PC-9 (cell line): ENCODE measurements at regions not wholly inside any gene's neighbourhood (a gene's known extent, or its start where the extent isn't known, plus 50 kb on each side); places are given as distances from the start of the nearest gene placed in this dataset.

Experiments used
- BruUV-seq: library from RNA; stranded (reverse); fragments of 400-500 nt; replicated peaks from 2 replicates; lab custom pipeline; 2021; lab: Mats Ljungman, UMichigan
- CTCF ChIA-PET: fragments of 300-600 bp; sonication (Branson Sonifier 250); formaldehyde crosslinking; loops from one replicate; lab custom pipeline; 2022; ENCODE audit warnings: antibody characterized with exemption; lab: Charles Lee
- POLR2A ChIA-PET: fragments of 300-600 bp; sonication (Branson Sonifier 250); formaldehyde crosslinking; loops from one replicate; lab custom pipeline; 2022; ENCODE audit warnings: antibody characterized with exemption; ENCODE audit not compliant: unreplicated experiment; lab: Charles Lee
- DNase-seq, 2 experiments: peaks; one replicate each; pipeline versions ENCODE4 v3.0.0 to v3.0.0-alpha.2; 2015 to 2022; ENCODE audit warnings: mixed read lengths in 1 of 2
- H2AFZ ChIP-seq: fragments of 200-600 bp; sonication (generic); 2 replicates; pipeline ENCODE4 v1.8.1; 2017; ENCODE audit warnings: antibody characterized with exemption
- H3F3A ChIP-seq: fragments of 200-600 bp; sonication (generic); 2 replicates; pipeline ENCODE4 v1.8.1; 2017; ENCODE audit warnings: antibody characterized with exemption, mild to moderate bottlenecking, low read depth; ENCODE audit not compliant: insufficient read depth
- H3K27ac ChIP-seq: fragments of 200-600 bp; sonication (generic); 2 replicates; pipeline ENCODE4 v1.6.1; 2016; ENCODE audit warnings: mixed run types
- H3K27me3 ChIP-seq: fragments of 200-600 bp; sonication (generic); 2 replicates; pipeline ENCODE4 v1.6.1; 2016; ENCODE audit warnings: low read depth, mixed run types; ENCODE audit not compliant: insufficient read depth
- H3K36me3 ChIP-seq: fragments of 200-600 bp; sonication (generic); 2 replicates; pipeline ENCODE4 v1.6.1; 2016; ENCODE audit warnings: low read depth, mixed run types
- H3K4me1 ChIP-seq: fragments of 200-600 bp; sonication (generic); replicated peaks from 2 replicates; pipeline ENCODE4 v1.6.1; 2016; ENCODE audit warnings: mixed run types; ENCODE audit not compliant: insufficient read depth
- H3K4me2 ChIP-seq: fragments of 200-600 bp; sonication (generic); 2 replicates; pipeline ENCODE4 v1.6.1; 2017; ENCODE audit warnings: mixed run types
- H3K4me3 ChIP-seq: fragments of 200-600 bp; sonication (generic); 2 replicates; pipeline ENCODE4 v1.6.1; 2016; ENCODE audit warnings: mixed run types
- H3K79me2 ChIP-seq: fragments of 200-600 bp; sonication (generic); 2 replicates; pipeline ENCODE4 v1.6.1; 2017; ENCODE audit warnings: low read depth, mixed run types
- H3K9me2 ChIP-seq: fragments of 200-600 bp; sonication (generic); 2 replicates; pipeline ENCODE4 v1.8.1; 2017; ENCODE audit warnings: mild to moderate bottlenecking; ENCODE audit not compliant: insufficient read depth
- H3K9me3 ChIP-seq: fragments of 200-600 bp; sonication (generic); 2 replicates; pipeline ENCODE4 v1.8.1; 2016; ENCODE audit warnings: low read depth; ENCODE audit not compliant: insufficient read depth
- H4K20me1 ChIP-seq: fragments of 200-600 bp; sonication (generic); 2 replicates; pipeline ENCODE4 v1.8.1; 2017; ENCODE audit not compliant: insufficient read depth
- CTCF ChIP-seq: fragments of 200-600 bp; sonication (generic); conservative IDR thresholded peaks from 2 replicates; pipeline ENCODE4 v1.6.1; 2017; ENCODE audit warnings: mixed run types, antibody characterized with exemption, mild to moderate bottlenecking, moderate library complexity
- EZH2 ChIP-seq: fragments of 200-600 bp; sonication (generic); IDR thresholded peaks from 2 replicates; pipeline ENCODE4 v1.8.0; 2017; ENCODE audit warnings: antibody characterized with exemption, low read depth
- intact Hi-C: fragments of 100-400 bp; cut with micrococcal nuclease; formaldehyde crosslinking; loops from one replicate; pipeline ENCODE4 v1.10.0; 2022; ENCODE audit not compliant: unreplicated experiment

- Histone ChIP-seq H3K9me2 (no peaks in the 10 kb centered on the region), H3K36me3 (no peaks in the 10 kb centered on the region), H3K79me2 (no peaks in the 10 kb centered on the region), H3K4me3 (no peak overlapping the region), H3K4me1 (no peaks in the 10 kb centered on the region), H3K9me3 (no peaks in the 10 kb centered on the region), H3K27me3 (peaks cover 45% of the 10 kb centered on the region), H3K27ac (no peak overlapping the region), H3F3A (no peaks in the 10 kb centered on the region), H4K20me1 (no peaks in the 10 kb centered on the region), H2AFZ (no peak overlapping the region), H3K4me2 (no peak overlapping the region)
- TF ChIP-seq CTCF = no peak
- no peak for TF ChIP-seq EZH2
- DNase-seq = no peak
- CTCF ChIA-PET = no interaction called here
- POLR2A ChIA-PET = no interaction called here
- intact Hi-C loops = no loop called here
- no TSS peak for BruUV-seq
Measured at GRCh38 chr16:9241177-9241576, 149.7 kb downstream of the HAPSTR1 start.

- no peaks in the 10 kb centered on the region for H3K36me3 ChIP-seq
- H3K27me3 ChIP-seq = peaks cover 47% of the 10 kb centered on the region
- H3F3A ChIP-seq = no peaks in the 10 kb centered on the region
- H3K4me2 ChIP-seq = no peak overlapping the region
- ChIA-PET POLR2A (no interaction called here), CTCF (no interaction called here)
- H3K4me3 ChIP-seq = no peak overlapping the region
- no peaks in the 10 kb centered on the region for H3K4me1 ChIP-seq
- intact Hi-C loops = no loop called here
- no peak overlapping the region for H3K27ac ChIP-seq
- no peaks in the 10 kb centered on the region for H3K9me3 ChIP-seq
- no peaks in the 10 kb centered on the region for H3K79me2 ChIP-seq
- no peaks in the 10 kb centered on the region for H4K20me1 ChIP-seq
- H3K9me2 ChIP-seq = no peaks in the 10 kb centered on the region
- no peak for DNase-seq
- H2AFZ ChIP-seq = no peak overlapping the region
- BruUV-seq = no TSS peak
- no peak for TF ChIP-seq EZH2
- TF ChIP-seq CTCF = no peak
Measured at GRCh38 chr16:9248162-9248561, 156.7 kb downstream of the HAPSTR1 start.

- Histone ChIP-seq H3K27me3 (peaks cover 38% of the 10 kb centered on the region), H3K27ac (no peak overlapping the region), H3K4me3 (no peak overlapping the region), H3K4me2 (no peak overlapping the region), H3F3A (no peaks in the 10 kb centered on the region), H3K9me2 (no peaks in the 10 kb centered on the region), H3K79me2 (no peaks in the 10 kb centered on the region), H3K4me1 (no peaks in the 10 kb centered on the region), H3K9me3 (no peaks in the 10 kb centered on the region), H4K20me1 (no peaks in the 10 kb centered on the region), H3K36me3 (no peaks in the 10 kb centered on the region), H2AFZ (no peak overlapping the region)
- CTCF ChIA-PET = no interaction called here
- DNase-seq = no peak
- TF ChIP-seq EZH2 (no peak), CTCF (no peak)
- no TSS peak for BruUV-seq
- intact Hi-C loops = no loop called here
- POLR2A ChIA-PET = no interaction called here
Measured at GRCh38 chr16:9249534-9249933, 158.1 kb downstream of the HAPSTR1 start.
